Subcutaneous abdominal adipose tissue (tissue), 5 donors: ENCODE measurements at regions not wholly inside any gene's neighbourhood (a gene's known extent, or its start where the extent isn't known, plus 50 kb on each side); places are given as distances from the start of the nearest gene placed in this dataset.

ENCODE experiments used
- H3K27ac ChIP-seq: one replicate; pipeline ENCODE4 v1.7.0; 2013; ENCODE audit warnings: low read depth, mild to moderate bottlenecking, inconsistent platforms, low read length, moderate library complexity
- H3K27me3 ChIP-seq, 5 donors: one replicate each; pipeline ENCODE4 v1.7.0; 2013; ENCODE audit warnings: low read length in 5 of 5, inconsistent platforms in 1 of 5; ENCODE audit not compliant: control insufficient read depth in 5 of 5, insufficient read depth in 4 of 5
- H3K36me3 ChIP-seq, 5 donors: one replicate each; pipeline ENCODE4 v1.7.0; 2013; ENCODE audit warnings: low read length in 5 of 5; ENCODE audit not compliant: control insufficient read depth in 5 of 5, insufficient read depth in 5 of 5
- H3K4me1 ChIP-seq, 5 donors: one replicate each; pipeline ENCODE4 v1.7.0; 2013; ENCODE audit warnings: low read length in 5 of 5, mild to moderate bottlenecking in 3 of 5, moderate library complexity in 1 of 5; ENCODE audit not compliant: control insufficient read depth in 5 of 5, insufficient read depth in 5 of 5
- H3K4me3 ChIP-seq, 5 donors: one replicate each; pipeline ENCODE4 v1.7.0; 2013; ENCODE audit warnings: low read length in 5 of 5, low read depth in 1 of 5
- H3K9ac ChIP-seq, 5 donors: one replicate each; pipeline ENCODE4 v1.7.0; 2013; ENCODE audit warnings: low read length in 5 of 5, mild to moderate bottlenecking in 4 of 5, moderate library complexity in 3 of 5
- H3K9me3 ChIP-seq, 5 donors: one replicate each; pipeline ENCODE4 v1.7.0; 2013; ENCODE audit warnings: low read length in 5 of 5; ENCODE audit not compliant: control insufficient read depth in 5 of 5
- donor health status: healthy.
- donor health status: healthy.
- donor health status: healthy.
- donor health status: healthy.
- donor health status: healthy.

DNA sequence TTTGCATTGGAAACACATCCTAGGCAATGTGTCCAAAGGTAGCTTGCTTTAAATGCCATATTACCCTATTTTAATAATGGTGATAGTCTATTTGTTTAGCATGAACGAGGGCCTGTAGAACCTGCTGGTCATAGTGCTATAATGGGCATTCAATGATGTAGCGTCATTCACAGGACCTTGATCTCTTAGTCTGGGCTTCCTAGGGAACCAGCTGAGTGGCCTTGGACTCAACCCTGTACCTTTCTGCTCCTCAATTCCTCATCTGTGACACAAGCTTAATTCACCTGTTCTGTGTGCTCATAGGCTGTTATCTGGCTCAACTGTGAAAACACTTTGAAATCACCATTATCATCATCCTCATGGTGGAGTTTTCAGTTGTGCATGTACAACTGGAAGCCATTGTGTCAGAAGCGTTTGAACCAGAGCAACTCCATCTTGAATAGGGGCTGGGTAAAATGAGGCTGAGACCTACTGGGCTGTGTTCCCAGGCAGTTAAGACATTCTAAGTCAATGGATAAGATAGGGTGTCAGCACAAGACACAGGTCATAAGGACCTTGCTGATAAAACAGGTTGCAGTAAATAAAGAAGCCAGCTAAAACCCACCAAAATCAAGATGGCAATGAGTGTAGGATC, 346.8 kb upstream of the KLF3 start:
- H3K4me1 ChIP-seq = peaks cover 0 to 27% (median 20%) of the 10 kb centered on the region in 5 donors
- H3K27ac ChIP-seq = no peak overlapping the region
- no peaks in the 10 kb centered on the region for H3K27me3 ChIP-seq
- no peaks in the 10 kb centered on the region for H3K36me3 ChIP-seq
- no peak overlapping the region for H3K9ac ChIP-seq
- no peak overlapping the region for H3K4me3 ChIP-seq
- H3K9me3 ChIP-seq = peaks cover 0 to 1% (median 0%) of the 10 kb centered on the region in 5 donors

DNA sequence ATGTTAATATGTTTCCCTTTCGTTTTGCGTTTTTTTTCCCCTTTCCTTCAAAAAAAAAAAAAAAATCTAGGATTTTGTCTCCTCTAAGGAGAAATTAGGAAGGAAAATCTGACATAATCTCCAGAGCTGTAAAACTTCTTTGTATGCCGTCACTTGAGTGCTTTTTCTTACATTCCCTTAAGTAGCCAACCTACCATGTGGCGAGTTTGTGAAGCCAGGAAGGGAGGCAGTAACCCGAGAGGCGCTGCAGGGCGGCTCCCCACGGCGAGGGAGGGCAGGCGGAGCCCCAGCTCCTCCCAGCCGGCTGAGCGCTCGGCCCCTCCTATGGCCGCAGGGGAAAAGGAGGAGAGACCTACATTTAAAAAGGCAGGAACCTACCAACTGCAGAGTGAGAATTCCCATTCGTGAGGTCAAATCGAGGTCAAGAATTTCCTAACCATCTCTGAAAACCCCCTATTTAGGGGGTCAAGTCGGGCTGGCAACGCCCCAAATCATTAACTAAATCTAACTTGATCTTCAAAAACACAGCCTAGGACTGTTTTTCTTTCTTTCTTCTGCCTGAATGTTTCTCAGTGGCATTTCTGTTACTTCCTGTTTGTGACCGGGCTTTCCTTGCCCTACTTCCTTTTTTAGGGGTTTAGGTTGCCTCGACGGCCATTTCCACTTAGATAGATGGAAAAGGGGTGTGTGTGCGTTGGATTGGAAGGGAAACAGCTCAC, 345.1 kb upstream of the KLF3 start:
- peak overlapping the region; percentile 31 to 69 (median 51) for H3K9ac ChIP-seq
- no peaks in the 10 kb centered on the region for H3K27me3 ChIP-seq
- no peaks in the 10 kb centered on the region for H3K36me3 ChIP-seq
- H3K27ac ChIP-seq = peak overlapping the region; percentile 88
- peaks cover 0 to 38% (median 27%) of the 10 kb centered on the region in 5 donors for H3K4me1 ChIP-seq
- H3K9me3 ChIP-seq = no peaks in the 10 kb centered on the region
- H3K4me3 ChIP-seq = peak overlapping the region; percentile 45 to 68 (median 54)

DNA sequence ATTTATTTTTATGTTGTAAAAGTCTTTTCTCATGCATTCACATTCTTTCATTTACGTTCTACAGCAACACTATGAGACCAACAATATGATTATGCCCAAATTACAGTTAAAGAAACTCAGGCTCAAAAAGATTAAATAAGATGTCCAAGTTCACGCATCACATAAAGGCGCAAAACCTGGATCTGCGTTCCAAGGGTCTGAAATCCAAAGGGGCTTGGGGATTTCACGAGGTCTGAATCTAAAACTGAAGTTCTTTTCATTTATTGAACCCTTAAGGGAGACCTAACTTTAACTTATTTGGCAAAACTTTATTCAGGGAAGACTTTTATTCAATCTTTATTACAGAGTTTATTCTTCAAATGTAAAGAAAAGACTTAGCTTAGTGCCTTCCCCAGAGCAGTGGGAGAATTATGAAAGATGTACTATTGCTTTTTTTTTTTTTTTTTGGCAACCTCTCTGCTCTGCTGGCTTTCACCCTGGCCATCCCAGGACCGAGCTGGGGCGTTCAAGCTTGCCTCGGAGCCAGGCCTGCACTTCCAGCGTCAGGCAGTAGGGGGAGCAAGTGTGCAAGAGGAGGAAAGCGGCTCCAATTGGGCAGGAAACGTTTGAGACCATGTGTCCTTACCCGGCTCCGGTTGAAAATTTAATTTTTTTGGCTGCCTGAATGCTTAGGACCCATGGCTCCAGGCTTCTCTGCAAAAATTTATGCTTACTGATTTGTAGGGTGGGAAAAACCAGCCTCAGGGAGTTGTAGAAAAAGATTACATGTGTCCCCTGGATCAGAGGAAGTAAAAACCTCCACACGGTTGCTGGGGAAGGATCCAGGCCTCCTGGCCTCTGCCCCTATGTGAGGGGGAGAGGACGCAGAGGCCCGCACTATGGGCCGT, 344.3 kb upstream of the KLF3 start:
- Histone ChIP-seq H3K9ac (peak overlapping the region; percentile 8 to 75 (median 48)), H3K4me1 (peaks cover 0 to 35% (median 27%) of the 10 kb centered on the region in 5 donors), H3K9me3 (no peaks in the 10 kb centered on the region), H3K36me3 (no peaks in the 10 kb centered on the region), H3K4me3 (peak overlapping the region; percentile 45 to 68 (median 54)), H3K27me3 (no peaks in the 10 kb centered on the region), H3K27ac (peak overlapping the region; percentile 88)

DNA sequence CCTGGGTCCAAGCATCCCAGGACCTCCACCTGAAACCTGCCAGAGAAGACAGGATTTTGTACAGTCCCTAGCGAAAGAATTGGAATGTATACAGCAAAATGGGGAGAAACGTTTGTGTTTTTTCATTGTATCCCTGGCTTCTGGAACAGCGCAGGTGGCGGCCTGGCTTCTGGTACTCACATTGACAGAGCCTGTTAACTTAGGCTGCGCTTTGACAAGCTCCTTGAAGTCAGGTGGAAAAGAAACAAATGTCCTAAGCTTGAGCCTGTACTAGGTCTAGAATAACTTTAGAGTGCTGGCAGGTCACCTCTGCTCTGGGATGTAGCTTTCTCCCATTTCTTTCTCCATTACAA, 343.7 kb upstream of the KLF3 start:
- Histone ChIP-seq H3K4me3 (no peak overlapping the region), H3K27ac (peak overlapping the region; percentile 88)

DNA sequence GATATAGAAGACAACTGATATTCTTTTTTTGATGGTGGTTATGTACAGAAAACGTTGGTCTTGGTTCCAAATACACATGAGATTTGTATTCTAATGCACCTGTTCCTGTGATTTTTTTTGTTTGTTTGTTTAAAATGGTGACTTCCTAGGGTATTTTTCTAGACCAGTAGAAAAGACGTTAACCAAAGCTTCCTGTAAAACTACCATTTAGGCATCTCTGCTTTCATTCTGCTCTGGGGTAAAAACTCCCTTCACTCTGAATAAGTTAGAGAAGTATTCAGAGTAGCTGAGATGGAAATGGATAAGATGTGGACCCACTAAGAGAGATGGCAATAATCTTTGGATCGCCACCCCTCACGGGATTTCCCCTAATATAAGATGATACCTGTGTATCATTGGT, 343.2 kb upstream of the KLF3 start:
- Histone ChIP-seq H3K27ac (peak overlapping the region; percentile 88), H3K4me1 (peaks cover 0 to 35% (median 27%) of the 10 kb centered on the region in 5 donors), H3K27me3 (no peaks in the 10 kb centered on the region), H3K36me3 (no peaks in the 10 kb centered on the region), H3K9ac (no peak overlapping the region), H3K9me3 (no peaks in the 10 kb centered on the region), H3K4me3 (no peak overlapping the region)

More for the DNA sequence above, 343.7 kb upstream of the KLF3 start:
- H3K9ac ChIP-seq = peak overlapping the region in 1 of 5 donors; percentile 44
- peaks cover 0 to 35% (median 27%) of the 10 kb centered on the region in 5 donors for H3K4me1 ChIP-seq
- no peaks in the 10 kb centered on the region for H3K9me3 ChIP-seq
- H3K36me3 ChIP-seq = no peaks in the 10 kb centered on the region
- H3K27me3 ChIP-seq = no peaks in the 10 kb centered on the region

DNA sequence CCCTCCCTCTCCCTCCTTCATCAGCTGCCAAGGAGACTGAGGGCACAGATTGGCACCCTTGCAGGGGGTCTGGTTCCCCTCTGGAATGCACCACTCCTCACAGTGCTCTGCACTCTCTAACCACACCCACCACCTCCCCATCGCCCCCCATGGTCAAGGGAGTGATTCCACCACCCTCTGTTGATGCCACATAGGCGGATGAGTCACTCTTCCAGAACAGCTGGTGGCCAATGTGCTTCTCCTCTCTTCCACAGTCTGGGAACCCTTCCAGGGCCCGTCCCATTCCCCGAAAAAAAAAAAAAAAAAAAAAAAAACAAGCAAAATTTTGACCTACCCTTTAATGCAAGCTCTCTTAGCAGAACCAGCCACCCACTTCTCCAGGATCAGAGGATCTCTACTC, 341.3 kb upstream of the KLF3 start:
- H3K9ac ChIP-seq = no peak overlapping the region
- H3K36me3 ChIP-seq = no peaks in the 10 kb centered on the region
- no peaks in the 10 kb centered on the region for H3K27me3 ChIP-seq
- no peak overlapping the region for H3K27ac ChIP-seq
- H3K4me3 ChIP-seq = no peak overlapping the region
- H3K9me3 ChIP-seq = peaks cover 0 to 3% (median 0%) of the 10 kb centered on the region in 5 donors
- H3K4me1 ChIP-seq = peaks cover 0 to 35% (median 27%) of the 10 kb centered on the region in 5 donors

DNA sequence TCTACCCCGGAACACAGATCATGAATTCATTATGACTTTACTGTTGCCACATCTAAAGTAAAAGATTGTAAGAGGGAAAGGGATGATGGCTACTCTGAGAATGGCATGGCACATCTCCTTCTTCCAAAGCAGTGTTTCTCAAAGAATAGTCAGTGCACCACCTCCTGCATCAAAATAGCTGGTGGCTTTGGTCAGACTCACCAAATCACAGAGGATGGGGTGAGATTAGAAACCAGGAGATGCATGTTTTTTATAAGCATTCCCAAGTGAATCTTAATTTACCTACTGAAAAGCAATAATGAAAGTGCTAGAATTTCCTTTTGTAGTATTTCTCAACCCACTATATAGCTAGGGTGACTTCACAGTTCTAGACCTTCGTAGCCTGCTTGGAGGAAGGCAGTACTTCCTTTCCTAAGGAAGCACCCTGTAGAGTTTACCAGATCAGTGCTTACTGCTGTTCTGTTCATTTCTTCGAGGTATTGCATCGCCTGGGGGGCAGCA, 340.8 kb upstream of the KLF3 start:
- Histone ChIP-seq H3K9ac (no peak overlapping the region), H3K27ac (no peak overlapping the region)

DNA sequence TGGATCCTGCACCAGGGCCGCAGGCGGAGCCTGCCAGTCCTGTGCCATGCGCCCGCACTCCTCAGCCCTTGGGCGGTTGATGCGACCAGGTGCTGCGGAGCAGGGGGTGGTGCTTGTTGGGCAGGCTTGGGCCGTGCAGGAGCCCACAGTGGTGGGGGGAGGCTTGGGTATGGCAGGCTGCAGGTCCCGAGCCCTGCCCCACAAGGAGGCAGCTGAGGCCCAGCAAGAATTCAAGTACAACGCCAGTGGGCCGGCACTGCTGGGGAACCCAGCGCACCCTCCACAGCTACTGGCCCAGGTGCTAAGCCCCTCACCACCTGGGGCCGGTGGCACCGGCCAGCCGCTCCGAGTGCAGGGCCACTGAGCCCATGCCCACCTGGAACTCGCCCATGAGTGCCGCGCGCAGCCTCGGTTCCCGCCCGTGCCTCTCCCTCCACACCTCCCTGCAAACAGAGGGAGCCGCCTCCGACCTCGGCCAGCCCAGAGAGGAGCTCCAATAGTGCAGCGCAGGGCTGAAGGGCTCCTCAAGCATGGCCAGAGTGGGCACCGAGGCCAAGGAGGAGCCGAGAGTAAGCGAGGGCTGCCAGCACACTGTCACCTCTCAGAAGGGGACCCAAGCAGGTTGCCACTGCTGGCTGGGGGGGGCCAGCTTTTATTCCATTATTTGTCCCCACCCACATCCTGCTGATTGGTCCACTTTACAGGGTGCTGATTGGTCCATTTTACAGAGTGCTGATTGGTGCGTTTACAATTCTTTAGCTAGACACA, 339.0 kb upstream of the KLF3 start:
- Histone ChIP-seq H3K36me3 (no peaks in the 10 kb centered on the region), H3K4me3 (no peak overlapping the region), H3K4me1 (peaks cover 0 to 35% (median 13%) of the 10 kb centered on the region in 5 donors), H3K27me3 (no peaks in the 10 kb centered on the region), H3K9me3 (peaks cover 0 to 3% (median 0%) of the 10 kb centered on the region in 5 donors), H3K9ac (no peak overlapping the region), H3K27ac (no peak overlapping the region)

More for the DNA sequence above, 340.8 kb upstream of the KLF3 start:
- peaks cover 0 to 3% (median 0%) of the 10 kb centered on the region in 5 donors for H3K9me3 ChIP-seq
- H3K4me3 ChIP-seq = no peak overlapping the region
- H3K4me1 ChIP-seq = peaks cover 0 to 37% (median 27%) of the 10 kb centered on the region in 5 donors
- no peaks in the 10 kb centered on the region for H3K27me3 ChIP-seq
- H3K36me3 ChIP-seq = no peaks in the 10 kb centered on the region

DNA sequence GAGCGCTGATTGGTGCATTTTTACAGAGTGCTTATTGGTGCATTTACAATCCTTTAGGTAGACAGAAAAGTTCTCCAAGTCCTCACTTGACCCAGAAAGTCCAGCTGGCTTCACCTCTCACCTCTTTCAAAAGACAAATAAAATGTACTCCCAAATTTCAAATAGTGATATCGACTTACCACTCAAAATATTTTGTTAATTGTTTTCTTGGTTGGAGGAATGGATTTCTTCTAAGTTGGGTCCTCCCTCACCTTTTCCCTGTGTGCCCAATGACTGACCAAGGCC, 338.4 kb upstream of the KLF3 start:
- Histone ChIP-seq H3K9me3 (peaks cover 0 to 3% (median 0%) of the 10 kb centered on the region in 5 donors), H3K4me1 (peaks cover 0 to 30% (median 9%) of the 10 kb centered on the region in 5 donors), H3K9ac (no peak overlapping the region), H3K36me3 (no peaks in the 10 kb centered on the region), H3K27me3 (no peaks in the 10 kb centered on the region), H3K4me3 (no peak overlapping the region), H3K27ac (no peak overlapping the region)
